Fibroblast of skin of right biceps (primary cell): ENCODE measurements at regions not wholly inside any gene's neighbourhood (a gene's known extent, or its start where the extent isn't known, plus 50 kb on each side); places are given as distances from the start of the nearest gene placed in this dataset.
A peak's percentile ranks its signal among the peaks of the same experiment; 100 is the strongest.
"Not testable (repeated sequence)": the region's sequence is repeated elsewhere in the genome, so short reads cannot be mapped to it uniquely, and the experiment has no call there.

Source experiments
- DNase-seq: peaks from one replicate; pipeline ENCODE4 v3.0.0-alpha.2; 2013

- DNase-seq: not testable (repeated sequence)
Measured at GRCh38 chr10:87416892-87417291, 59.3 kb downstream of the NUTM2D start.

- peak; percentile 60 for DNase-seq
Measured at GRCh38 chr10:87422641-87423040, 65.1 kb downstream of the NUTM2D start.

- DNase-seq: not testable (repeated sequence)
Measured at GRCh38 chr10:87424697-87425373, 67.3 kb downstream of the NUTM2D start.

GRCh38 chr10:87433836-87434235, 70.9 kb upstream of the MINPP1 start:
- DNase-seq: not testable (repeated sequence)

- DNase-seq: not testable (repeated sequence)
Measured at GRCh38 chr10:87435295-87435826, 69.3 kb upstream of the MINPP1 start.

- not testable (repeated sequence) for DNase-seq
Measured at GRCh38 chr10:87436104-87436503, 68.6 kb upstream of the MINPP1 start.

- peak; percentile 23 for DNase-seq
Measured at GRCh38 chr10:87437450-87437849, 67.2 kb upstream of the MINPP1 start.
